Fibroblast of lung (primary cell): ENCODE measurements at regions not wholly inside any gene's neighbourhood (a gene's known extent, or its start where the extent isn't known, plus 50 kb on each side); places are given as distances from the start of the nearest gene placed in this dataset.

Source experiments
- CTCF ChIP-seq, 2 donors: IDR thresholded peaks in 1 of 2; conservative IDR thresholded peaks in 1 of 2; 1 replicate in 1 of 2; 2 replicates in 1 of 2; pipeline ENCODE4 v1.5.1; 2011 to 2012; ENCODE audit warnings: low read length in 2 of 2, control low read depth in 1 of 2, inconsistent platforms in 1 of 2, low read depth in 1 of 2, mild to moderate bottlenecking in 1 of 2
- EZH2 ChIP-seq: IDR thresholded peaks from 2 replicates; pipeline ENCODE4 v1.5.1; 2012; ENCODE audit warnings: low read length, control low read depth, mild to moderate bottlenecking; ENCODE audit errors: missing control alignments

GRCh38 chr6:19557191-19557590 lies 280.0 kb upstream of the ID4 start:
- TF ChIP-seq CTCF (conservative IDR thresholded peaks at IDR 0.05 in 1 of 2, IDR thresholded peaks at IDR 0.05 in 1 of 2; ENCODE audit: low read depth in 1 of 2, low read length in 2 of 2) = no peak
- no peak for TF ChIP-seq EZH2
